GM23338 (cell line): ENCODE measurements at regions not wholly inside any gene's neighbourhood (a gene's known extent, or its start where the extent isn't known, plus 50 kb on each side); places are given as distances from the start of the nearest gene placed in this dataset.

Experiments used
- ATAC-seq: fragments of 200-7000 bp; cut with Tn5 transposase; 3 replicates; pipeline ENCODE4 v1.9.1; 2020
- DNase-seq: peaks from one replicate; pipeline ENCODE4 v3.0.0-alpha.2; 2015; ENCODE audit warnings: low spot score
- H2AFZ ChIP-seq: fragments of 200-600 bp; sonication (generic); 2 replicates; pipeline ENCODE4 v1.8.0; 2016; ENCODE audit warnings: antibody characterized with exemption, mild to moderate bottlenecking, moderate library complexity
- H3F3A ChIP-seq: fragments of 200-600 bp; sonication (generic); replicated peaks from 2 replicates; pipeline ENCODE4 v1.8.0; 2017; ENCODE audit warnings: antibody characterized with exemption, mixed run types, low read depth
- H3K27ac ChIP-seq: fragments of 200-600 bp; sonication (generic); 2 replicates; pipeline ENCODE4 v1.6.1; 2016; ENCODE audit warnings: low read depth
- H3K27me3 ChIP-seq: fragments of 200-600 bp; sonication (generic); 2 replicates; pipeline ENCODE4 v1.8.0; 2016; ENCODE audit warnings: mild to moderate bottlenecking, mixed run types, moderate library complexity; ENCODE audit not compliant: insufficient read depth
- H3K36me3 ChIP-seq: fragments of 200-600 bp; sonication (generic); 2 replicates; pipeline ENCODE4 v1.8.0; 2016; ENCODE audit warnings: mild to moderate bottlenecking; ENCODE audit not compliant: insufficient read depth
- H3K4me1 ChIP-seq: fragments of 200-600 bp; sonication (generic); 2 replicates; pipeline ENCODE4 v1.8.0; 2016; ENCODE audit warnings: mild to moderate bottlenecking, moderate library complexity; ENCODE audit not compliant: insufficient read depth
- H3K4me2 ChIP-seq: fragments of 200-600 bp; sonication (generic); 2 replicates; pipeline ENCODE4 v1.7.1; 2017; ENCODE audit warnings: mixed run types
- H3K4me3 ChIP-seq: fragments of 200-600 bp; sonication (generic); 2 replicates; pipeline ENCODE4 v1.6.1; 2016; ENCODE audit warnings: mixed run types
- H3K79me2 ChIP-seq: fragments of 200-600 bp; sonication (generic); replicated peaks from 2 replicates; pipeline ENCODE4 v1.8.0; 2017; ENCODE audit warnings: mild to moderate bottlenecking; ENCODE audit not compliant: insufficient read depth
- H3K9me2 ChIP-seq: fragments of 200-600 bp; sonication (generic); 2 replicates; pipeline ENCODE4 v1.8.0; 2017; ENCODE audit not compliant: insufficient read depth
- H4K20me1 ChIP-seq: fragments of 200-600 bp; sonication (generic); replicated peaks from 2 replicates; pipeline ENCODE4 v1.8.0; 2017; ENCODE audit warnings: mild to moderate bottlenecking; ENCODE audit not compliant: insufficient read depth
- H3K27ac Mint-ChIP-seq: 2 replicates; pipeline ENCODE4 v1.8.0; 2020; ENCODE audit warnings: inconsistent platforms, mild to moderate bottlenecking, moderate library complexity, mixed read lengths
- H3K27me3 Mint-ChIP-seq: 3 replicates; pipeline ENCODE4 v1.8.0; 2022; ENCODE audit warnings: low read depth, mild to moderate bottlenecking, moderate library complexity, mixed read lengths, inconsistent platforms; ENCODE audit not compliant: insufficient read depth, poor library complexity
- H3K36me3 Mint-ChIP-seq: 3 replicates; pipeline ENCODE4 v1.8.0; 2021; ENCODE audit warnings: low read depth, mild to moderate bottlenecking, inconsistent platforms, moderate library complexity, mixed read lengths
- H3K4me1 Mint-ChIP-seq: 3 replicates; pipeline ENCODE4 v1.8.0; 2020; ENCODE audit warnings: mild to moderate bottlenecking, inconsistent platforms, mixed read lengths
- H3K4me3 Mint-ChIP-seq: 3 replicates; pipeline ENCODE4 v1.8.0; 2021; ENCODE audit warnings: moderate library complexity, mild to moderate bottlenecking, inconsistent platforms, mixed read lengths
- H3K9me3 Mint-ChIP-seq: 3 replicates; pipeline ENCODE4 v1.8.0; 2020; ENCODE audit warnings: moderate library complexity, mild to moderate bottlenecking, inconsistent platforms, mixed read lengths
- ETS1 ChIP-seq: IDR thresholded peaks from 2 replicates; pipeline ENCODE4 v1.6.1; 2016; ENCODE audit warnings: antibody characterized with exemption
- EZH2 ChIP-seq: fragments of 200-600 bp; sonication (generic); IDR thresholded peaks from one replicate; pipeline ENCODE4 v1.8.0; 2017; ENCODE audit warnings: antibody characterized with exemption, mild to moderate bottlenecking, low read depth; ENCODE audit not compliant: unreplicated experiment
- NANOG ChIP-seq: IDR thresholded peaks from 2 replicates; pipeline ENCODE4 v1.6.1; 2016; ENCODE audit warnings: antibody characterized with exemption, borderline replicate concordance
- STAT1 ChIP-seq: IDR thresholded peaks from one replicate; pipeline ENCODE4 v1.6.1; 2016; ENCODE audit warnings: antibody characterized with exemption; ENCODE audit not compliant: unreplicated experiment
- ZNF114 ChIP-seq: fragments of 250-450 bp; sonication (Bioruptor Pico); IDR thresholded peaks from 2 replicates; pipeline ENCODE4 v1.5.0; 2020; ENCODE audit warnings: mild to moderate bottlenecking, moderate library complexity
- ZNF331 ChIP-seq: fragments of 250-450 bp; sonication (Bioruptor Pico); IDR thresholded peaks from 2 replicates; pipeline ENCODE4 v1.5.0; 2020; ENCODE audit warnings: low read depth, mild to moderate bottlenecking, moderate library complexity
- ZNF462 ChIP-seq: fragments of 250-450 bp; sonication (Bioruptor Pico); IDR thresholded peaks from 2 replicates; pipeline ENCODE4 v1.5.0; 2020; ENCODE audit warnings: mild to moderate bottlenecking, moderate library complexity

- Mint-ChIP-seq H3K4me3 (no peak overlapping the region; the same call in 2 of the 3 replicates), H3K4me1 (peaks cover 75% of the 10 kb centered on the region), H3K36me3 (no peaks in the 10 kb centered on the region; the same call in 2 of the 3 replicates), H3K27ac (no peak overlapping the region), H3K27me3 (peaks cover 53% of the 10 kb centered on the region), H3K9me3 (no peaks in the 10 kb centered on the region; the same call in 2 of the 3 replicates)
- H3K4me1 ChIP-seq, result peaks cover 56% of the 10 kb centered on the region
- no peaks in the 10 kb centered on the region for H3K9me2 ChIP-seq
- no peak overlapping the region for H3K27ac ChIP-seq
- TF ChIP-seq STAT1, result no peak
- TF ChIP-seq ZNF331, result no peak
- no peak for TF ChIP-seq ZNF462 (CRISPR knock-in tag)
- no peak for TF ChIP-seq ETS1
- TF ChIP-seq NANOG, result no peak
- TF ChIP-seq EZH2, result no peak
- TF ChIP-seq ZNF114 (CRISPR knock-in tag), result no peak
- peaks cover 28% of the 10 kb centered on the region for H3K27me3 ChIP-seq
- H3K36me3 ChIP-seq, result no peaks in the 10 kb centered on the region; the same call in 1 of the 2 replicates
- H2AFZ ChIP-seq, result 0 out of 2 replicates have a peak overlapping the region, but pooled peaks have one; percentile 23
- peaks cover 5% of the 10 kb centered on the region; the same call in 1 of the 2 replicates for H3F3A ChIP-seq
- no peaks in the 10 kb centered on the region for H3K79me2 ChIP-seq
- no peak for ATAC-seq
- H3K4me3 ChIP-seq, result no peak overlapping the region
- no peak for DNase-seq
- H4K20me1 ChIP-seq, result no peaks in the 10 kb centered on the region
- no peak overlapping the region for H3K4me2 ChIP-seq
Measured at GRCh38 chr5:176741561-176742211, 68.7 kb upstream of the UNC5A start.
